ENCODE measurements at regions not wholly inside any gene's neighbourhood (a gene's known extent, or its start where the extent isn't known, plus 50 kb on each side); places are given as distances from the start of the nearest gene placed in this dataset.

DNA sequence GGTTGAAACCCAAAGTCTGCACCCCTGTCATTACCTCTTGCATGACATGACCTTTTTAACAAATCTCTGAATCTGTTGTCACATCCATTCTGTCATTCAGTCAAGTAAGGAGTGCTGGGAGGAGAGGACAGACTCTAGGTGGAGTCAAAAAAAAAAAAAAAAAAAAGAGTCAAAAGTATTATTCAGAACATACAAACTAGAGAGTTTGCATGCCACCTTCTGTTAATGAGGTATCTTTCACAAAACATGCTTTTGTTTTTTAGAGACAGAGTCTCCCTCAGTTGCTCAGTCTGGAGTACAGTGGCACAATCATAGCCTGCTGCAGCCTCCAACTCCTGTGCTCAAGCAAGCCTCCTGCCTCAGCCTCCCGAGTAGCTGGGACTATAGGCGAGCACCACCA is 81.6 kb upstream of the ARMC3 start:
- TF ChIP-seq CTCF (conservative IDR thresholded peaks at IDR 0.05) = no peak
- TF ChIP-seq ZFX (IDR thresholded peaks at IDR 0.05) = no peak
